ENCODE measurements at regions not wholly inside any gene's neighbourhood (a gene's known extent, or its start where the extent isn't known, plus 50 kb on each side); places are given as distances from the start of the nearest gene placed in this dataset.

DNA sequence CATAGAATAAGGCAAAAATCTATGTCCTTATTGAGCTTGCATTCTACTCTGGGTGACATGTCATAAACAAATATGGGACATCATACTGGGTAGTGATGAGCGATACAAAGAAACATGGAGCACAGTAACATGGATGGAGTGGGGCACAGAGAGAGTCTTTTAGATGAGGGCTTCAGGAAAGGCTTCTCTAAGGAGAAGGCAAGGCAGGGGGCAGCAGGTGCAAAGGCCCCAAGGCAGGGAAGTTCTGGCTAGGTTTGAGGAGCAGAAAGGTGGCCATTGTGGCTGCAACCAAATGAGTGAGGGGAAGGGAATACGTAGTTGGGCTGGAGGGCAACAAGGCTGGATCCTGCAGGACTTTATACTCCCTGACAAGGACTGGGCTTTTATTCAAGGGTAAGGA, 211.4 kb downstream of the HERPUD2 start:
- no peak overlapping the region for H3K27ac Mint-ChIP-seq
- H3K4me1 Mint-ChIP-seq (ENCODE audit: low read depth) = no peaks in the 10 kb centered on the region
- peaks cover 37% of the 10 kb centered on the region for H3K27me3 Mint-ChIP-seq (ENCODE audit: low read depth)
- DNase-seq = no peak
- no peak for ATAC-seq (replicated peaks in 1 of 2)
- no peaks in the 10 kb centered on the region for H3K36me3 Mint-ChIP-seq (ENCODE audit: insufficient read depth in 2 of 2)
- H3K9me3 Mint-ChIP-seq = no peaks in the 10 kb centered on the region
- H3K4me3 Mint-ChIP-seq = no peak overlapping the region

DNA sequence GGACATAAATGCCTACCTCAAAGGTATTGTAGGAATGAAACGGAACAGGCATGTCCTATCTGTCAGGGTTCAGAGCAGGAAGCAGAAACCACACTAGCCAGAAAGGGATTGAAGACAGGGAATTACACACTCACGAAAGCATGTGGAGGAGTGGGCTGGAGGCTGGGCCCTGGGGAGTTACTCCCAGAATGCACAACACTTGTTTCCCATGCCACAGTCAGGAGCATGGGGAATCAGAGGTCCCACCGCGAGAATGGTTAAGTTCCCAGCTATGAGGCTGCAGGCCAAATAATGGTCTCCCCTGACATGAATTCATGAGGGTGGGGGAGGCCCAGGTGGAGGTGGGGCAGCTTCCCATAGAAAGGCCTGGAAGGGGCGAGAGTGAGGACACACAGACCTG, 212.7 kb downstream of the HERPUD2 start:
- Mint-ChIP-seq H3K27ac (no peak overlapping the region), H3K36me3 (ENCODE audit: insufficient read depth in 2 of 2) (peaks cover 0 to 2% of the 10 kb centered on the region in 2 donors), H3K9me3 (peaks cover 1 to 5% of the 10 kb centered on the region in 2 donors), H3K4me1 (ENCODE audit: low read depth) (no peaks in the 10 kb centered on the region), H3K4me3 (no peak overlapping the region), H3K27me3 (ENCODE audit: low read depth) (peaks cover 38% of the 10 kb centered on the region)
- DNase-seq (no peak), ATAC-seq (replicated peaks in 1 of 2) (no peak)

DNA sequence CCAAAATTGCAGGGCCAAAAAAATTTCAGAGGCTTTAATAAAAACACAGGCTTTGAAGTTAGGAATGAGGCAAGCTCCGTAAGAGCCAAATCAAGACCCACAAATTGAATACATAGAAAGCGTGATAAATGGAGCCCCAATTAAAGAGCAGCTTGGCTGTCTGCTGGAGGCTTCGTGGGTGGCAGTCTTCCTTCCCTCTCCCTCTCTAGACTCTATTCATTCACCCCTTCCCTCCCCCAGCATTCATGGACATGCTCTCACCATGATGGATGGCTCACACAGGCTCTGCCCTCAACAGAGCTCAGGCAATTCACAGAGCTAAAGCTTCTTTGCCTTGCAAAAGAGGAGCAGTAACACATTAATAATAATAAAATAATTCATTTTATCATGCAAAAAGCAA, 214.1 kb downstream of the HERPUD2 start:
- no peak overlapping the region for H3K27ac Mint-ChIP-seq
- H3K27me3 Mint-ChIP-seq (ENCODE audit: low read depth) = peaks cover 41% of the 10 kb centered on the region
- H3K4me1 Mint-ChIP-seq (ENCODE audit: low read depth) = no peaks in the 10 kb centered on the region
- H3K36me3 Mint-ChIP-seq (ENCODE audit: insufficient read depth in 2 of 2) = peaks cover 0 to 2% of the 10 kb centered on the region in 2 donors
- peaks cover 4 to 8% of the 10 kb centered on the region in 2 donors for H3K9me3 Mint-ChIP-seq
- no peak for DNase-seq
- ATAC-seq (replicated peaks in 1 of 2) = no peak
- no peak overlapping the region for H3K4me3 Mint-ChIP-seq

DNA sequence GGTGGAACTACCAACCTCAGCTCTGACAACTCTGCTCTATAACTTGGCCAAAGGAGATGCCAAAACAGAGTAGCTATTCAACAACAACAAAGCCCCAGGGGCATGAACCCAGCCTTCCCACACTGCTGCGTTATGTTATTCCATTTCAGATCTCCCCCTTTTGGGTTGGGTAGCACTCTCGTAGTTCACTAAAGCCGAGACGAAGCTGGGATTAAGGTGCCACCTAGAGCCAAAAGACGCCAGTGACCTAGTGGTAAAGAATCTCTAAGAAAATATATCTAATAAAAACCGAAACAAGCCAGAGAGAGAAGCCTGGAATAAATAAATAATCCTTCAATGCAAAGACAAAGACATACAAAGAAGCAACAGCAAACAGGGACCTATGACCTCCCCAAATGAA, 217.3 kb downstream of the HERPUD2 start:
- H3K27me3 Mint-ChIP-seq (ENCODE audit: low read depth) = peaks cover 23% of the 10 kb centered on the region
- no peak overlapping the region for H3K4me3 Mint-ChIP-seq
- peaks cover 0 to 2% of the 10 kb centered on the region in 2 donors for H3K36me3 Mint-ChIP-seq (ENCODE audit: insufficient read depth in 2 of 2)
- no peak overlapping the region for H3K27ac Mint-ChIP-seq
- H3K9me3 Mint-ChIP-seq = peaks cover 4 to 8% of the 10 kb centered on the region in 2 donors
- DNase-seq (no peak), ATAC-seq (replicated peaks in 1 of 2) (no peak)
- H3K4me1 Mint-ChIP-seq (ENCODE audit: low read depth) = no peaks in the 10 kb centered on the region

- H3K36me3 Mint-ChIP-seq (ENCODE audit: insufficient read depth in 2 of 2) = peaks cover 0 to 2% of the 10 kb centered on the region in 2 donors
- peak overlapping the region; percentile 12 for H3K27ac Mint-ChIP-seq
- H3K4me1 Mint-ChIP-seq (ENCODE audit: low read depth) = no peaks in the 10 kb centered on the region
- peaks cover 4 to 8% of the 10 kb centered on the region in 2 donors for H3K9me3 Mint-ChIP-seq
- no peak for DNase-seq
- H3K4me3 Mint-ChIP-seq = no peak overlapping the region
- ATAC-seq (replicated peaks in 1 of 2) = no peak
- peaks cover 11% of the 10 kb centered on the region for H3K27me3 Mint-ChIP-seq (ENCODE audit: low read depth)
Measured at GRCh38 chr7:35474100-35474499, 220.2 kb upstream of the TBX20 start.

GRCh38 chr7:35468606-35469005, 214.7 kb upstream of the TBX20 start:
- H3K9me3 Mint-ChIP-seq = no peaks in the 10 kb centered on the region
- H3K27ac Mint-ChIP-seq = no peak overlapping the region
- DNase-seq = no peak
- H3K4me1 Mint-ChIP-seq (ENCODE audit: low read depth) = no peaks in the 10 kb centered on the region
- no peaks in the 10 kb centered on the region for H3K36me3 Mint-ChIP-seq (ENCODE audit: insufficient read depth in 2 of 2)
- no peak for ATAC-seq (replicated peaks in 1 of 2)
- peaks cover 6% of the 10 kb centered on the region for H3K27me3 Mint-ChIP-seq (ENCODE audit: low read depth)
- no peak overlapping the region for H3K4me3 Mint-ChIP-seq

DNA sequence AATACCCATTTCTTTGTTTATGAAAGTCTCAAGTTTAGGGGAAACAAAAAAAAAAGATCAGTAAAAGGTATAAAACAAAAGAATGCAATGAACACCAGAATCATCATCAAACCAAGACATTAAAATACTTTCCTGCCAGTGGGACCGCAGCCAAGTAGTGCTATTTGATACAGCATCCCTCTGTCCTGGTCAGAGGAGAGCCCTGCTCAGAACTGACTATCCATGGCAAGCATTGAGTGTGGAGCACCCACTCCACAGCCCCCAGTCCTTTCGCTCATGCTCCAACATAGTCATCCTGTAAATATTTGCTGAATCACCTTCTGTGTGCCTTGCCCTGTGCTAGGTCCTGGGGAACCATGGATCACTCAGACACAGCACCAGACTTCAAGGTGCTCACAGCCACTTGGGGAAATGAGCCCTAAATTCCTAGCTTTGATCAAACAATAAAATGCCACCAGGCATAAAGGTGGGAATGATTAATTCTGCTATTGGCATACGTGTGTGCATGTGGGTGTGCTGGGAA, 213.6 kb upstream of the TBX20 start:
- DNase-seq (no peak), ATAC-seq (replicated peaks in 1 of 2) (no peak)
- Mint-ChIP-seq H3K36me3 (ENCODE audit: insufficient read depth in 2 of 2) (no peaks in the 10 kb centered on the region), H3K9me3 (no peaks in the 10 kb centered on the region), H3K27me3 (ENCODE audit: low read depth) (peaks cover 5% of the 10 kb centered on the region), H3K4me3 (no peak overlapping the region), H3K4me1 (ENCODE audit: low read depth) (no peaks in the 10 kb centered on the region), H3K27ac (no peak overlapping the region)

DNA sequence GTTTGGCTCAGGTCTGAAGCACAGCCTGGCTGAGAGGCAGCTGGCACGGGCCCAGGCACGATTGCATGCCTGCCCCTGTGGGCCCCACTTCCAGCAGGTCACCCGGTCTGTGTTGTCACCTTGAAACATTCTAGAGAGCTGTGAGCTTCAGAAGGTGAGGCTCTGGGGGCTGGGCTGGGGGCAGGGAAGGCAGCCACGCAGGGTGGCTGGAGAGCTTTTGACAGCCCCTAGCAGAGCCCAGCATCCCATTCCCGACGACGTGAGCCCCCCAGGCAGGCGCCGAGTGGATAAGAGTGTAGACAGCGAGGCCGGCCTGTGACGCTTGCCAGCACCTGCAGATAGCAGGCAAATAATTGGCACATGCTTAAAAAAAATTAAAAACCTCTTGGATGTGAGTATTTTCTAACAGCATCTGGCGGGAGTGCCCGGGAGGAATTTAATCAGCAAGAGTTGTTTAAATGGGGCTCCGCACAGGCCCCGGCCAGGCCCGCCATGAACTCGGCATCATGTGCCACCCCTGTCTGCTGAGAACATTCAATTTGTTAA, 212.0 kb upstream of the TBX20 start:
- Mint-ChIP-seq H3K9me3 (no peaks in the 10 kb centered on the region), H3K4me3 (no peak overlapping the region), H3K36me3 (ENCODE audit: insufficient read depth in 2 of 2) (no peaks in the 10 kb centered on the region), H3K27me3 (ENCODE audit: low read depth) (no peaks in the 10 kb centered on the region), H3K4me1 (ENCODE audit: low read depth) (no peaks in the 10 kb centered on the region), H3K27ac (no peak overlapping the region)
- no peak for ATAC-seq (replicated peaks in 1 of 2)
- DNase-seq = no peak

GRCh38 chr7:35463751-35464150, 209.9 kb upstream of the TBX20 start:
- no peak for ATAC-seq (replicated peaks in 1 of 2)
- peaks cover 0 to under 1% of the 10 kb centered on the region in 2 donors for H3K9me3 Mint-ChIP-seq
- no peaks in the 10 kb centered on the region for H3K4me1 Mint-ChIP-seq (ENCODE audit: low read depth)
- H3K27me3 Mint-ChIP-seq (ENCODE audit: low read depth) = no peaks in the 10 kb centered on the region
- no peak overlapping the region for H3K27ac Mint-ChIP-seq
- no peak for DNase-seq
- H3K4me3 Mint-ChIP-seq = no peak overlapping the region
- H3K36me3 Mint-ChIP-seq (ENCODE audit: insufficient read depth in 2 of 2) = no peaks in the 10 kb centered on the region

- no peak overlapping the region for H3K4me3 Mint-ChIP-seq
- H3K36me3 Mint-ChIP-seq (ENCODE audit: insufficient read depth in 2 of 2) = no peaks in the 10 kb centered on the region
- H3K27ac Mint-ChIP-seq = no peak overlapping the region
- no peak for DNase-seq
- H3K27me3 Mint-ChIP-seq (ENCODE audit: low read depth) = no peaks in the 10 kb centered on the region
- no peak for ATAC-seq (replicated peaks in 1 of 2)
- peaks cover 0 to 6% of the 10 kb centered on the region in 2 donors for H3K9me3 Mint-ChIP-seq
- H3K4me1 Mint-ChIP-seq (ENCODE audit: low read depth) = no peaks in the 10 kb centered on the region
Measured at GRCh38 chr7:35463176-35463700, 209.3 kb upstream of the TBX20 start.

DNA sequence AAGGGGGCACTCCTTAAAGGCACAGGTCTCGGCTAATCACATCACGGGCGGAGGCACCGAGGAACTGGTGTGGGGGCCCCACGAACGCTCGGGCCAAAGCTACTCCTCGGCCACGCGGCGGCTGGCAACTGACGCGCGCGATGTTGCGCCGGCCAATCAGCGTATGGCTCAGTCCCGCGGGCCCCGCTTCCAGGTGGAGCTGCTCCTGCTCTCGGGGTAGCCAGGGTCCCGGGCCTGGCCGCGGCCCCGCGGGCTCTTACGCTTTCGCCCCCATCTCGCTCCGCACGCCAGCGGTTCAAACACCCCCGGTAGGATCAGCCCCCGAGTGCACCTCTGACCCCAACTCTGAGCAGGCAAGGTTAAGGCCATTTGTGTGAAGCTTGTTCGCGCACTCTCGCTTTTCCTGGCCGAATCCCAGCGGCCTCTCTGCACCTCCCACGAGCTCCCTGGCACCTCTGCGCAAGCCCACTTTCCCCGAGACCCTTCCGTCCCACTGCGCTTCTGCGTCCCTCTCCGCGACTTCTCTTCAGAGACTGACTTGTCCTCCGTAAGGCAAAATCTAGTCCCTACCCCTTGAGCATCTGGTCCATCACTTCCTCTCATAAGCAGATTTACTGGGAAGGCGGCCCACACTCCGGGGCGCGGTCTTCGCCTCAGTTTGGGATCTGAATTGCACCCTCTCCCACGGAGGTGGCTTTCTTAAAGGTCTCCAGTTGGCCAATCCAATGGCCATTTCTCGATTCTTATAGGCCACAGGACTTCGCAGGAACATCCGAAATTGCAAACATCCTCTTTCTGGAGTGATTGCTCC, 200.9 kb upstream of the TBX20 start:
- Mint-ChIP-seq H3K36me3 (ENCODE audit: insufficient read depth in 2 of 2) (no peaks in the 10 kb centered on the region), H3K27ac (no peak overlapping the region), H3K9me3 (peaks cover 2 to 9% of the 10 kb centered on the region in 2 donors), H3K4me3 (peak overlapping the region; percentile 13 to 44), H3K27me3 (ENCODE audit: low read depth) (peaks cover 33% of the 10 kb centered on the region), H3K4me1 (ENCODE audit: low read depth) (peaks cover 5% of the 10 kb centered on the region)
- DNase-seq (no peak), ATAC-seq (replicated peaks in 1 of 2) (no peak)

DNA sequence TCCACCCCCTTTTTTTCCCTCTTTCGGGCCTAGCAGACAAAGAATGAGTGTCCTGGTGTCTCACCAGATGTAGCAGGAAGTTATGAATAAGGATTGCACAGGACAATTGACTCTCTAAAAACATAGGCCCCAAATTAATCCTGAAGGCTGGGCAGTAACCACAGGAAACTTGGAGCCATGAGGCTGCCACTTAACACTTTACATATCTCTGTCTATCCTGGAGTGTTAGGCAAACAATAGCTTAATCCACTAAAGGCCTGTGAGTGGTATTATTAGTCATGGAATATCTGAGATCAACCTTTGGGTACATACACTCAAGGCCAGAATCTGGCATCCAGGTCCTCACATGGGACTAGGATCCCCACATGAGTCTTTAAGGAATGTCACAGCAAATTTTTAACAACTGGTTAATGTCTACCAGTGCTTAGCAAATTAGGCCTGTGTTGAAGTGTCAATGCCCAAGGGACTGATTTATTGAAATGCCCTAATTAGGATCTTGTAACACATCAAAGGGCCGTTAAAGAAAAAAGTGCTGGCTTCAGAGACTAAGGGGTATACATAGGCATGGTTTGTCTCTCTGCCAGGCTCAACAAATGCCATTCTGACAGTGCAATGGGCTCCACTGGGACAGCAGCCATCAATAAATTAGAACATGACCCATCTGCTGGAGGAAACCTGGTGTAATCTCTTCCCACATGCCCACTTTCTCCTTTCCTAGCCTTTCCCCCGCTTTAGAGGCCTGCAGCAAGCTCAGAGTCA, 196.7 kb upstream of the TBX20 start:
- no peak for DNase-seq
- peaks cover 5% of the 10 kb centered on the region for H3K4me1 Mint-ChIP-seq (ENCODE audit: low read depth)
- peaks cover 0 to 1% of the 10 kb centered on the region in 2 donors for H3K9me3 Mint-ChIP-seq
- no peak for ATAC-seq (replicated peaks in 1 of 2)
- peaks cover 41% of the 10 kb centered on the region for H3K27me3 Mint-ChIP-seq (ENCODE audit: low read depth)
- no peak overlapping the region for H3K4me3 Mint-ChIP-seq
- H3K27ac Mint-ChIP-seq = no peak overlapping the region
- H3K36me3 Mint-ChIP-seq (ENCODE audit: insufficient read depth in 2 of 2) = no peaks in the 10 kb centered on the region

DNA sequence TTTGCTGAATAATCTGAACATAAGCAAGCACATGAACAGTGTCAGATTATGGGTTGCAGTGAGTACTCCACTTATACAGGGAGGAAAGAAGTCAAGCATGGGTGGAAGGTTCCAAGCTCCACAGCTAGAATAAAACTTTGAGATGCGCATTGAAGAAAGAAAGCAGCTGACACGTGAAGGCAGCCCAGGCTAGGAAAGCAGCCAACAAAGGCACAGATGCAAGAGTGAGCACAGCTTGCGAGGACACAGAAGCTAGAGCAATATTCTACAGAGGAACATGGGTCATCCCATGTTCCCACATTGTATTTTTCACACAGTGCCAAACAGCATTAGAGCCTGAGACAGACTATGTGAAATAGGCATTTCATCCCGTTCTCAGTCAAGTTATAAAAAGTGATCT, 194.6 kb upstream of the TBX20 start:
- no peak overlapping the region for H3K4me3 Mint-ChIP-seq
- no peaks in the 10 kb centered on the region for H3K4me1 Mint-ChIP-seq (ENCODE audit: low read depth)
- H3K27ac Mint-ChIP-seq = no peak overlapping the region
- no peak for DNase-seq
- H3K27me3 Mint-ChIP-seq (ENCODE audit: low read depth) = peaks cover 33% of the 10 kb centered on the region
- H3K9me3 Mint-ChIP-seq = no peaks in the 10 kb centered on the region
- no peak for ATAC-seq (replicated peaks in 1 of 2)
- no peaks in the 10 kb centered on the region for H3K36me3 Mint-ChIP-seq (ENCODE audit: insufficient read depth in 2 of 2)
